Adrenal gland (tissue), 5 donors: ENCODE measurements at regions not wholly inside any gene's neighbourhood (a gene's known extent, or its start where the extent isn't known, plus 50 kb on each side); places are given as distances from the start of the nearest gene placed in this dataset.

Source experiments
- CTCF ChIP-seq, 6 experiments: fragments of 450-650 bp in 4 of 6; fragments of 200-600 bp in 2 of 6; sonication (generic) in 1 of 6; IDR thresholded peaks; 1 replicate in 5 of 6; 2 replicates in 1 of 6; pipeline versions ENCODE4 v1.5.1 to v1.8.0; 2016 to 2021; ENCODE audit warnings: antibody characterized with exemption in 6 of 6, mild to moderate bottlenecking in 2 of 6, moderate library complexity in 1 of 6
- POLR2A ChIP-seq, 2 donors: fragments of 450-650 bp; IDR thresholded peaks; one replicate each; pipeline ENCODE4 v1.6.1; 2017; ENCODE audit warnings: antibody characterized with exemption in 2 of 2, mild to moderate bottlenecking in 2 of 2, moderate library complexity in 1 of 2
- donor health status: DM: no; HTN: no; CAD: no.

GRCh38 chr2:81078102-81078501, 773.5 kb upstream of the LRRTM1 start:
- TF ChIP-seq CTCF (IDR thresholded peaks at IDR 0.05): no peak
- TF ChIP-seq POLR2A (IDR thresholded peaks at IDR 0.05): no peak
